ENCODE measurements at regions not wholly inside any gene's neighbourhood (a gene's known extent, or its start where the extent isn't known, plus 50 kb on each side); places are given as distances from the start of the nearest gene placed in this dataset.

GRCh38 chr2:8317418-8317817, 364.4 kb upstream of the ID2 start:
- Histone ChIP-seq H3K27ac (replicated peaks; ENCODE audit: low read length) (no peak overlapping the region), H3K4ac (ENCODE audit: low read length) (no peak overlapping the region), H3K4me2 (ENCODE audit: insufficient read depth, low read length, poor library complexity, severe bottlenecking) (no peak overlapping the region), H3K79me1 (ENCODE audit: low read depth, low read length) (no peaks in the 10 kb centered on the region), H2BK5ac (ENCODE audit: low read length) (no peak overlapping the region), H3K23ac (ENCODE audit: low read depth, low read length, poor library complexity) (no peak overlapping the region), H3K9ac (ENCODE audit: low read depth, low read length, poor library complexity) (no peak overlapping the region), H4K91ac (ENCODE audit: low read depth, low read length, poor library complexity) (peak overlapping the region; percentile 14), H2BK12ac (ENCODE audit: low read length) (peak overlapping the region; percentile 67), H3K4me3 (ENCODE audit: low read length in 2 of 2) (no peak overlapping the region), H3K36me3 (replicated peaks in 1 of 2; ENCODE audit: control insufficient read depth in 2 of 2, insufficient read depth in 2 of 2, low read length in 2 of 2) (no peaks in the 10 kb centered on the region), H2AFZ (ENCODE audit: low read length) (no peak overlapping the region), H3K4me1 (ENCODE audit: control insufficient read depth in 2 of 2, insufficient read depth in 1 of 2, low read depth in 1 of 2, low read length in 2 of 2) (peaks cover 7 to 15% of the 10 kb centered on the region in 2 donors), H2BK120ac (ENCODE audit: low read depth, low read length) (no peak overlapping the region), H2AK5ac (ENCODE audit: low read depth, low read length) (peak overlapping the region; percentile 47), H3K9me3 (replicated peaks in 1 of 2; ENCODE audit: control insufficient read depth in 2 of 2, insufficient read depth in 1 of 2, low read depth in 1 of 2, low read length in 2 of 2) (no peaks in the 10 kb centered on the region), H4K8ac (ENCODE audit: low read depth, low read length) (no peak overlapping the region), H2BK15ac (ENCODE audit: low read length) (no peak overlapping the region), H3K14ac (ENCODE audit: low read length) (no peak overlapping the region), H3K27me3 (ENCODE audit: control insufficient read depth in 3 of 3, insufficient read depth in 3 of 3, low read depth in 1 of 3, low read length in 3 of 3) (no peaks in the 10 kb centered on the region), H3K18ac (ENCODE audit: low read length) (peak overlapping the region; percentile 84)
- DNase-seq (ENCODE audit: low spot score) = no peak
- no CpG with 5 or more reads among the region's 10 CpGs for WGBS, 2 donors (ENCODE audit: extremely low coverage in 2 of 2, insufficient read length in 2 of 2, insufficient replicate concordance in 1 of 2)

- Histone ChIP-seq H3K27ac (replicated peaks; ENCODE audit: low read length) (no peak overlapping the region), H3K36me3 (replicated peaks in 1 of 2; ENCODE audit: control insufficient read depth in 2 of 2, insufficient read depth in 2 of 2, low read length in 2 of 2) (no peaks in the 10 kb centered on the region), H3K9ac (ENCODE audit: low read depth, low read length, poor library complexity) (no peak overlapping the region), H2BK15ac (ENCODE audit: low read length) (no peak overlapping the region), H4K8ac (ENCODE audit: low read depth, low read length) (no peak overlapping the region), H3K4me3 (ENCODE audit: low read length in 2 of 2) (no peak overlapping the region), H2BK5ac (ENCODE audit: low read length) (no peak overlapping the region), H2AK5ac (ENCODE audit: low read depth, low read length) (no peak overlapping the region), H3K4me1 (ENCODE audit: control insufficient read depth in 2 of 2, insufficient read depth in 1 of 2, low read depth in 1 of 2, low read length in 2 of 2) (peaks cover 3 to 7% of the 10 kb centered on the region in 2 donors), H3K18ac (ENCODE audit: low read length) (no peak overlapping the region), H3K23ac (ENCODE audit: low read depth, low read length, poor library complexity) (no peak overlapping the region), H3K9me3 (replicated peaks in 1 of 2; ENCODE audit: control insufficient read depth in 2 of 2, insufficient read depth in 1 of 2, low read depth in 1 of 2, low read length in 2 of 2) (no peaks in the 10 kb centered on the region), H3K4me2 (ENCODE audit: insufficient read depth, low read length, poor library complexity, severe bottlenecking) (no peak overlapping the region), H2BK120ac (ENCODE audit: low read depth, low read length) (no peak overlapping the region), H3K14ac (ENCODE audit: low read length) (no peak overlapping the region), H2BK12ac (ENCODE audit: low read length) (no peak overlapping the region), H4K91ac (ENCODE audit: low read depth, low read length, poor library complexity) (no peak overlapping the region), H3K27me3 (ENCODE audit: control insufficient read depth in 3 of 3, insufficient read depth in 3 of 3, low read depth in 1 of 3, low read length in 3 of 3) (no peaks in the 10 kb centered on the region), H3K4ac (ENCODE audit: low read length) (no peak overlapping the region), H2AFZ (ENCODE audit: low read length) (no peak overlapping the region), H3K79me1 (ENCODE audit: low read depth, low read length) (no peaks in the 10 kb centered on the region)
- WGBS, 2 donors (ENCODE audit: extremely low coverage in 2 of 2, insufficient read length in 2 of 2, insufficient replicate concordance in 1 of 2) = no CpG with 5 or more reads among the region's 2 CpGs
- no peak for DNase-seq (ENCODE audit: low spot score)
Observed at GRCh38 chr2:8319219-8319618, 362.6 kb upstream of the ID2 start.

- no peak for DNase-seq (ENCODE audit: low spot score)
- no peak overlapping the region for H3K9ac ChIP-seq (ENCODE audit: low read depth, low read length, poor library complexity)
- no peak overlapping the region for H3K4me2 ChIP-seq (ENCODE audit: insufficient read depth, low read length, poor library complexity, severe bottlenecking)
- H3K18ac ChIP-seq (ENCODE audit: low read length) = no peak overlapping the region
- H2AK5ac ChIP-seq (ENCODE audit: low read depth, low read length) = no peak overlapping the region
- H3K4me3 ChIP-seq (ENCODE audit: low read length in 2 of 2) = no peak overlapping the region
- H2BK5ac ChIP-seq (ENCODE audit: low read length) = no peak overlapping the region
- no peak overlapping the region for H3K23ac ChIP-seq (ENCODE audit: low read depth, low read length, poor library complexity)
- no peak overlapping the region for H3K27ac ChIP-seq (replicated peaks; ENCODE audit: low read length)
- no peak overlapping the region for H2AFZ ChIP-seq (ENCODE audit: low read length)
- no peak overlapping the region for H3K4ac ChIP-seq (ENCODE audit: low read length)
- no peak overlapping the region for H2BK12ac ChIP-seq (ENCODE audit: low read length)
- H2BK15ac ChIP-seq (ENCODE audit: low read length) = no peak overlapping the region
- no CpG with 5 or more reads among the region's 6 CpGs for WGBS, 2 donors (ENCODE audit: extremely low coverage in 2 of 2, insufficient read length in 2 of 2, insufficient replicate concordance in 1 of 2)
- H4K91ac ChIP-seq (ENCODE audit: low read depth, low read length, poor library complexity) = no peak overlapping the region
- H4K8ac ChIP-seq (ENCODE audit: low read depth, low read length) = no peak overlapping the region
- H2BK120ac ChIP-seq (ENCODE audit: low read depth, low read length) = no peak overlapping the region
- peaks cover 3 to 7% of the 10 kb centered on the region in 2 donors for H3K4me1 ChIP-seq (ENCODE audit: control insufficient read depth in 2 of 2, insufficient read depth in 1 of 2, low read depth in 1 of 2, low read length in 2 of 2)
- no peaks in the 10 kb centered on the region for H3K9me3 ChIP-seq (replicated peaks in 1 of 2; ENCODE audit: control insufficient read depth in 2 of 2, insufficient read depth in 1 of 2, low read depth in 1 of 2, low read length in 2 of 2)
- H3K14ac ChIP-seq (ENCODE audit: low read length) = no peak overlapping the region
- no peaks in the 10 kb centered on the region for H3K27me3 ChIP-seq (ENCODE audit: control insufficient read depth in 3 of 3, insufficient read depth in 3 of 3, low read depth in 1 of 3, low read length in 3 of 3)
- H3K36me3 ChIP-seq (replicated peaks in 1 of 2; ENCODE audit: control insufficient read depth in 2 of 2, insufficient read depth in 2 of 2, low read length in 2 of 2) = no peaks in the 10 kb centered on the region
- no peaks in the 10 kb centered on the region for H3K79me1 ChIP-seq (ENCODE audit: low read depth, low read length)
Observed at GRCh38 chr2:8320311-8321066, 361.4 kb upstream of the ID2 start.

GRCh38 chr2:8322634-8323033, 359.2 kb upstream of the ID2 start:
- Histone ChIP-seq H3K4ac (ENCODE audit: low read length) (no peak overlapping the region), H3K4me2 (ENCODE audit: insufficient read depth, low read length, poor library complexity, severe bottlenecking) (no peak overlapping the region), H2BK15ac (ENCODE audit: low read length) (no peak overlapping the region), H2BK5ac (ENCODE audit: low read length) (no peak overlapping the region), H3K27me3 (ENCODE audit: control insufficient read depth in 3 of 3, insufficient read depth in 3 of 3, low read depth in 1 of 3, low read length in 3 of 3) (no peaks in the 10 kb centered on the region), H4K91ac (ENCODE audit: low read depth, low read length, poor library complexity) (no peak overlapping the region), H4K8ac (ENCODE audit: low read depth, low read length) (no peak overlapping the region), H3K4me1 (ENCODE audit: control insufficient read depth in 2 of 2, insufficient read depth in 1 of 2, low read depth in 1 of 2, low read length in 2 of 2) (peaks cover 2 to 3% of the 10 kb centered on the region in 2 donors), H2AFZ (ENCODE audit: low read length) (peak overlapping the region; percentile 54), H2BK120ac (ENCODE audit: low read depth, low read length) (no peak overlapping the region), H3K23ac (ENCODE audit: low read depth, low read length, poor library complexity) (no peak overlapping the region), H3K9ac (ENCODE audit: low read depth, low read length, poor library complexity) (no peak overlapping the region), H2AK5ac (ENCODE audit: low read depth, low read length) (no peak overlapping the region), H3K36me3 (replicated peaks in 1 of 2; ENCODE audit: control insufficient read depth in 2 of 2, insufficient read depth in 2 of 2, low read length in 2 of 2) (no peaks in the 10 kb centered on the region), H3K79me1 (ENCODE audit: low read depth, low read length) (no peaks in the 10 kb centered on the region), H2BK12ac (ENCODE audit: low read length) (no peak overlapping the region), H3K14ac (ENCODE audit: low read length) (no peak overlapping the region), H3K27ac (replicated peaks; ENCODE audit: low read length) (no peak overlapping the region), H3K18ac (ENCODE audit: low read length) (no peak overlapping the region), H3K9me3 (replicated peaks in 1 of 2; ENCODE audit: control insufficient read depth in 2 of 2, insufficient read depth in 1 of 2, low read depth in 1 of 2, low read length in 2 of 2) (no peaks in the 10 kb centered on the region), H3K4me3 (ENCODE audit: low read length in 2 of 2) (no peak overlapping the region)
- no CpG with 5 or more reads among the region's 4 CpGs for WGBS, 2 donors (ENCODE audit: extremely low coverage in 2 of 2, insufficient read length in 2 of 2, insufficient replicate concordance in 1 of 2)
- no peak for DNase-seq (ENCODE audit: low spot score)

Data from neuronal stem cell (in vitro differentiated cells).